Vagina (tissue), 2 donors: ENCODE measurements at regions not wholly inside any gene's neighbourhood (a gene's known extent, or its start where the extent isn't known, plus 50 kb on each side); places are given as distances from the start of the nearest gene placed in this dataset.

ENCODE experiments used
- POLR2A ChIP-seq, 2 donors: fragments of 450-650 bp; IDR thresholded peaks; one replicate each; pipeline ENCODE4 v1.6.1; 2017; ENCODE audit warnings: antibody characterized with exemption in 2 of 2, mild to moderate bottlenecking in 2 of 2, moderate library complexity in 2 of 2
- POLR2AphosphoS5 ChIP-seq, 2 donors: sonication (generic); formaldehyde crosslinking; IDR thresholded peaks; one replicate each; pipeline ENCODE4 v1.9.0; 2017; ENCODE audit warnings: antibody characterized with exemption in 2 of 2, mild to moderate bottlenecking in 2 of 2, low read depth in 1 of 2; ENCODE audit not compliant: insufficient read depth in 1 of 2
- TF ChIP-seq, protein P1 (sequence below), 3 experiments: fragments of 450-650 bp in 2 of 3; fragments of 200-600 bp in 1 of 3; sonication (generic) in 1 of 3; IDR thresholded peaks; one replicate each; pipeline ENCODE4 v1.5.1; 2017 to 2019; ENCODE audit warnings: antibody characterized with exemption in 3 of 3, mild to moderate bottlenecking in 2 of 3, moderate library complexity in 2 of 3

DNA sequence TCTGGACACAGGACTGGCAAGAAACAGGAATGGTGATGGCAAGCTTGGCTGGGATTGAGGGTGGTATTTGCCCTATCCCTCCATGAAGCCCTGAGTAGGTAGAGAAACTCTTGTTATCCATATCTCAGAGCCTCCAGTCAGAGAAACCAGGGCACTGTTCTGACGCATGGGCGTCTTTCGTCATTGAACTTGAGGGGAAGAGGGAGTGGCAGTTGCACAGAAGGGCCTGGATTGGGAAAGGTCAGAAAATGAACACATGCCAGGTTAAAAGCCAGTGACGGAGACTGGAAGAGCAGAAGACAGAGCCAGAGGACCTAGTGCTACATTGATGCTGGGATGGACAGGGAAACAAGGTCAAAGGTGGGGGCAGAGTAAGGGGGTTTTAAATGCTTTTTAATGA, 516.7 kb downstream of the PLPP3 start:
- TF ChIP-seq, protein P1, sequence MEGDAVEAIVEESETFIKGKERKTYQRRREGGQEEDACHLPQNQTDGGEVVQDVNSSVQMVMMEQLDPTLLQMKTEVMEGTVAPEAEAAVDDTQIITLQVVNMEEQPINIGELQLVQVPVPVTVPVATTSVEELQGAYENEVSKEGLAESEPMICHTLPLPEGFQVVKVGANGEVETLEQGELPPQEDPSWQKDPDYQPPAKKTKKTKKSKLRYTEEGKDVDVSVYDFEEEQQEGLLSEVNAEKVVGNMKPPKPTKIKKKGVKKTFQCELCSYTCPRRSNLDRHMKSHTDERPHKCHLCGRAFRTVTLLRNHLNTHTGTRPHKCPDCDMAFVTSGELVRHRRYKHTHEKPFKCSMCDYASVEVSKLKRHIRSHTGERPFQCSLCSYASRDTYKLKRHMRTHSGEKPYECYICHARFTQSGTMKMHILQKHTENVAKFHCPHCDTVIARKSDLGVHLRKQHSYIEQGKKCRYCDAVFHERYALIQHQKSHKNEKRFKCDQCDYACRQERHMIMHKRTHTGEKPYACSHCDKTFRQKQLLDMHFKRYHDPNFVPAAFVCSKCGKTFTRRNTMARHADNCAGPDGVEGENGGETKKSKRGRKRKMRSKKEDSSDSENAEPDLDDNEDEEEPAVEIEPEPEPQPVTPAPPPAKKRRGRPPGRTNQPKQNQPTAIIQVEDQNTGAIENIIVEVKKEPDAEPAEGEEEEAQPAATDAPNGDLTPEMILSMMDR (IDR thresholded peaks at IDR 0.05): no peak
- TF ChIP-seq POLR2A (IDR thresholded peaks at IDR 0.05) (no peak), POLR2AphosphoS5 (IDR thresholded peaks at IDR 0.05; ENCODE audit: insufficient read depth in 1 of 2, low read depth in 1 of 2) (no peak)
